Gastrocnemius medialis (tissue), 4 donors: ENCODE measurements at regions not wholly inside any gene's neighbourhood (a gene's known extent, or its start where the extent isn't known, plus 50 kb on each side); places are given as distances from the start of the nearest gene placed in this dataset.

ENCODE experiments used
- POLR2A ChIP-seq, 2 donors: fragments of 450-650 bp; IDR thresholded peaks; one replicate each; pipeline ENCODE4 v1.6.1; 2017; ENCODE audit warnings: antibody characterized with exemption in 2 of 2, mild to moderate bottlenecking in 2 of 2, moderate library complexity in 2 of 2
- TF ChIP-seq, protein P1 (sequence below), 5 experiments: fragments of 450-650 bp in 3 of 5; fragments of 200-600 bp in 2 of 5; sonication (generic) in 2 of 5; IDR thresholded peaks in 4 of 5; conservative IDR thresholded peaks in 1 of 5; 1 replicate in 4 of 5; 2 replicates in 1 of 5; pipeline ENCODE4 v1.5.1; 2016 to 2019; ENCODE audit warnings: antibody characterized with exemption in 5 of 5, mild to moderate bottlenecking in 3 of 5, moderate library complexity in 3 of 5

GRCh38 chr1:234979296-234980279, 149.0 kb downstream of the TOMM20 start:
- TF ChIP-seq, protein P1, sequence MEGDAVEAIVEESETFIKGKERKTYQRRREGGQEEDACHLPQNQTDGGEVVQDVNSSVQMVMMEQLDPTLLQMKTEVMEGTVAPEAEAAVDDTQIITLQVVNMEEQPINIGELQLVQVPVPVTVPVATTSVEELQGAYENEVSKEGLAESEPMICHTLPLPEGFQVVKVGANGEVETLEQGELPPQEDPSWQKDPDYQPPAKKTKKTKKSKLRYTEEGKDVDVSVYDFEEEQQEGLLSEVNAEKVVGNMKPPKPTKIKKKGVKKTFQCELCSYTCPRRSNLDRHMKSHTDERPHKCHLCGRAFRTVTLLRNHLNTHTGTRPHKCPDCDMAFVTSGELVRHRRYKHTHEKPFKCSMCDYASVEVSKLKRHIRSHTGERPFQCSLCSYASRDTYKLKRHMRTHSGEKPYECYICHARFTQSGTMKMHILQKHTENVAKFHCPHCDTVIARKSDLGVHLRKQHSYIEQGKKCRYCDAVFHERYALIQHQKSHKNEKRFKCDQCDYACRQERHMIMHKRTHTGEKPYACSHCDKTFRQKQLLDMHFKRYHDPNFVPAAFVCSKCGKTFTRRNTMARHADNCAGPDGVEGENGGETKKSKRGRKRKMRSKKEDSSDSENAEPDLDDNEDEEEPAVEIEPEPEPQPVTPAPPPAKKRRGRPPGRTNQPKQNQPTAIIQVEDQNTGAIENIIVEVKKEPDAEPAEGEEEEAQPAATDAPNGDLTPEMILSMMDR (IDR thresholded peaks at IDR 0.05 in 4 of 5, conservative IDR thresholded peaks at IDR 0.05 in 1 of 5): no peak
- TF ChIP-seq POLR2A (IDR thresholded peaks at IDR 0.05): no peak
